Upper lobe of right lung (tissue), 1 donor: ENCODE measurements at regions not wholly inside any gene's neighbourhood (a gene's known extent, or its start where the extent isn't known, plus 50 kb on each side); places are given as distances from the start of the nearest gene placed in this dataset.

Experiments
- ATAC-seq: fragments of 200-7000 bp; cut with Tn5 transposase; one replicate; pipeline ENCODE4 v1.9.1; 2020; ENCODE audit warnings: mild to moderate bottlenecking, moderate library complexity
- DNase-seq: peaks from one replicate; pipeline ENCODE4 v3.0.0-alpha.2; 2020
- H3K27ac ChIP-seq: fragments of 200-600 bp; one replicate; pipeline ENCODE4 v1.8.0; 2022
- H3K27me3 ChIP-seq: fragments of 200-600 bp; one replicate; pipeline ENCODE4 v1.8.0; 2022; ENCODE audit warnings: mild to moderate bottlenecking
- H3K36me3 ChIP-seq: fragments of 200-600 bp; one replicate; pipeline ENCODE4 v1.8.0; 2022
- H3K4me1 ChIP-seq: fragments of 200-600 bp; one replicate; pipeline ENCODE4 v1.8.0; 2022
- H3K4me3 ChIP-seq: fragments of 200-600 bp; one replicate; pipeline ENCODE4 v1.8.0; 2022; ENCODE audit warnings: mild to moderate bottlenecking
- H3K9me3 ChIP-seq: fragments of 200-600 bp; one replicate; pipeline ENCODE4 v1.8.0; 2022
- intact Hi-C: fragments of 100-400 bp; cut with DNase I; formaldehyde crosslinking; loops from one replicate; pipeline ENCODE4 v1.11.0; 2022
- TF ChIP-seq, protein P1 (sequence below): fragments of 200-600 bp; IDR thresholded peaks from one replicate; pipeline ENCODE4 v1.8.0; 2022; ENCODE audit warnings: antibody characterized with exemption
- donor health status: DM: no; HTN: yes; CAD: no; lungs with severe emphysema.

GRCh38 chr4:126291886-126292285, 977.1 kb downstream of the FAT4 start:
- DNase-seq (no peak), ATAC-seq (no peak)
- no peaks in the 10 kb centered on the region for H3K9me3 ChIP-seq
- H3K4me1 ChIP-seq = no peaks in the 10 kb centered on the region
- no peaks in the 10 kb centered on the region for H3K27me3 ChIP-seq
- intact Hi-C loops = no loop called here
- TF ChIP-seq, protein P1, sequence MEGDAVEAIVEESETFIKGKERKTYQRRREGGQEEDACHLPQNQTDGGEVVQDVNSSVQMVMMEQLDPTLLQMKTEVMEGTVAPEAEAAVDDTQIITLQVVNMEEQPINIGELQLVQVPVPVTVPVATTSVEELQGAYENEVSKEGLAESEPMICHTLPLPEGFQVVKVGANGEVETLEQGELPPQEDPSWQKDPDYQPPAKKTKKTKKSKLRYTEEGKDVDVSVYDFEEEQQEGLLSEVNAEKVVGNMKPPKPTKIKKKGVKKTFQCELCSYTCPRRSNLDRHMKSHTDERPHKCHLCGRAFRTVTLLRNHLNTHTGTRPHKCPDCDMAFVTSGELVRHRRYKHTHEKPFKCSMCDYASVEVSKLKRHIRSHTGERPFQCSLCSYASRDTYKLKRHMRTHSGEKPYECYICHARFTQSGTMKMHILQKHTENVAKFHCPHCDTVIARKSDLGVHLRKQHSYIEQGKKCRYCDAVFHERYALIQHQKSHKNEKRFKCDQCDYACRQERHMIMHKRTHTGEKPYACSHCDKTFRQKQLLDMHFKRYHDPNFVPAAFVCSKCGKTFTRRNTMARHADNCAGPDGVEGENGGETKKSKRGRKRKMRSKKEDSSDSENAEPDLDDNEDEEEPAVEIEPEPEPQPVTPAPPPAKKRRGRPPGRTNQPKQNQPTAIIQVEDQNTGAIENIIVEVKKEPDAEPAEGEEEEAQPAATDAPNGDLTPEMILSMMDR = no peak
- H3K36me3 ChIP-seq = no peaks in the 10 kb centered on the region
- H3K27ac ChIP-seq = no peak overlapping the region
- no peak overlapping the region for H3K4me3 ChIP-seq

DNA sequence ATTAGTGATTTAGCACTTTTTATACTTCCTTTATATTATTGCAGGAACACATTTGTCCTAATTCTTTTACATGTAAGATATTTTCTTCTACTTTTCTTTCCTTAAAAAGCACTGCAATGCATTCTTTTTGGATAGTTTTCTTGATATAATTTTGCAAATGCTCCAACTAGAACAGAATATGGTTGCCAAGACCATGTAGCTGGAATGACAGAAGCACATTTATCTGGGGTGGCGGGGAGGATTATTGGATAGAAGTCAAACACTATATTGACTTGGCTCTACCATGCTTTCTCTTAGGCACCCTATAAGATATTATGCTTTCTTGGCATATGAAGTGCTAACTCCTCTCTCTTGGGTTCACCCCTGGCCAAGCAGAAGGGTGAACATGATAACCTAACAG, 983.5 kb downstream of the FAT4 start:
- H3K27ac ChIP-seq = no peak overlapping the region
- H3K9me3 ChIP-seq = no peaks in the 10 kb centered on the region
- no peak overlapping the region for H3K4me3 ChIP-seq
- H3K27me3 ChIP-seq = no peaks in the 10 kb centered on the region
- intact Hi-C loops = no loop called here
- DNase-seq (no peak), ATAC-seq (no peak)
- H3K4me1 ChIP-seq = no peaks in the 10 kb centered on the region
- TF ChIP-seq, protein P1 = no peak
- H3K36me3 ChIP-seq = no peaks in the 10 kb centered on the region

DNA sequence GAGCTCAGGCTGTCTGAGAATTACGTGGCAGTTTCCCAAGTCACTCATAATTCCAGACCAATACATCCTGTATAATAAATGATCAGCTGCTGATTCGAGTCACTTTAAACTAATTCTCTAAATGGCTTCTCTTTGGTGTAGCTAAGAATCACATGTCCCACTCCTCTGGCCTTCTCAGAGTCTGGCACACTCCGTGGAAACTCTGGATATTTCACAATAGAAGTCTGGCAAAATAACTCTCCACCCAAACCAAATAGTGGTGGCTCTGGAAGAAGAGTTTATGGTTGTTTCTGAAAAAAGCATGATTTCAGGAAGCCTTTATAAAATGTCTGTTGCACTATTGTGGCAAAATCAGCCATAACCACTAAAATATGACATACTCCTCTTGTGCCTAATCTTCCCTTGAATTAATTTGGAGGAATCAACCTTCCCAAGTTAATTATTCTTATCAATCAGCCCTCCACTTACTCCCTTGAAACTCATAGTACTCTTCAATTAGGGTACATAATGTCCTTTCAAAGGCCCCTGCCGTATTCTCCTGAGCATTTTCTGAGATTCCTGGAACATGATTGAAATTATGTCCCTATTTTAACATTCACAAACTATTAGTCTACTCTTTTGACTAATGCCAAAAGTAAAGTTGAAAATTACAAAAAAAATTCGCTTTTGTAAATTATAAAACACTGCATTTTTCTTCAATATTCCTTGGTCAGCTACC, 991.6 kb downstream of the FAT4 start:
- intact Hi-C loops = no loop called here
- Histone ChIP-seq H3K4me3 (no peak overlapping the region), H3K27me3 (no peaks in the 10 kb centered on the region), H3K36me3 (no peaks in the 10 kb centered on the region), H3K9me3 (no peaks in the 10 kb centered on the region), H3K4me1 (no peaks in the 10 kb centered on the region), H3K27ac (no peak overlapping the region)
- TF ChIP-seq, protein P1 = no peak
- DNase-seq (no peak), ATAC-seq (no peak)

DNA sequence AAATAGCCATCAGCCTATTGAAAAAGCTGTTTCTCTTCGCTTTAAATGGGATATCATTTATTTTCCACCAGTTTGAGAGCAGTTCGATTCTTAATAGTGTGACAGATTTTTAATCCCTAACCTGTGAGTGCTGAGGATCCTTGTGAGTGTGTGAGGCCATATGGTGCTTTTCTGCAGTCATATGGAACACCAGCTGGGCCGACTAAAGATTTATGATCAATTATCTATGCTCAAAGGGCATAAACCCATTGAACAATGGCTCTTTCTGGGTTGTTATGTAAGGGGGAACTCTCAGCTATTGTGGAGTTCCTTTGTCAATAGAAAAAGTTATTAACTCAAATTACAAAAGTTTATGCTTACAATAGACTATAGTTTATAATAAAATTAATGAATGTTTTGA, 1003.6 kb downstream of the FAT4 start:
- no peaks in the 10 kb centered on the region for H3K27me3 ChIP-seq
- no peak overlapping the region for H3K4me3 ChIP-seq
- no peaks in the 10 kb centered on the region for H3K36me3 ChIP-seq
- H3K27ac ChIP-seq = no peak overlapping the region
- no peaks in the 10 kb centered on the region for H3K9me3 ChIP-seq
- no peak for ATAC-seq
- intact Hi-C loops = no loop called here
- H3K4me1 ChIP-seq = no peaks in the 10 kb centered on the region
- no peak for DNase-seq
- TF ChIP-seq, protein P1 = no peak

GRCh38 chr4:126328914-126329313, 1014.2 kb downstream of the FAT4 start:
- no peaks in the 10 kb centered on the region for H3K4me1 ChIP-seq
- intact Hi-C loops = no loop called here
- no peak overlapping the region for H3K4me3 ChIP-seq
- TF ChIP-seq, protein P1 = no peak
- no peak overlapping the region for H3K27ac ChIP-seq
- no peak for ATAC-seq
- no peaks in the 10 kb centered on the region for H3K36me3 ChIP-seq
- no peak for DNase-seq
- no peaks in the 10 kb centered on the region for H3K9me3 ChIP-seq
- H3K27me3 ChIP-seq = no peaks in the 10 kb centered on the region

DNA sequence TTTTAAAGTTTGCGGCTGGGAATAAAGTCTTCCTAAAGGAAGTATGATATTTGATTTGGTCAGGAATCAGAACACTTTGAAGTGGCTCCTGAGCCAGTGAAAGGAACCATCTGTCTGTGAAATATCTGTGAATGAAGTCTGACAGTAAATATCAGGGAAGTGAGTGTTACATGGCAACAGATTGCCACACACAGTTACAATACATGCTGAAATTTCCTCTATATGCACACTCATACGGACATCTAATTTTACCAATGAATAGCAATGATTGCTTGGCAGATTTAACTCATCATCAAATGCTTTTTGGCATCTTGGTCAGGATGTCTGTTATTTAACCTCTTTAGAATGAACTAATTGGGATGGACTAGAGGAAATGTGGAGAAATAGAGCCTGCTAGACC, 1023.8 kb downstream of the FAT4 start:
- no peak overlapping the region for H3K27ac ChIP-seq
- H3K4me1 ChIP-seq = no peaks in the 10 kb centered on the region
- TF ChIP-seq, protein P1 = no peak
- H3K9me3 ChIP-seq = no peaks in the 10 kb centered on the region
- no peaks in the 10 kb centered on the region for H3K27me3 ChIP-seq
- H3K4me3 ChIP-seq = no peak overlapping the region
- ATAC-seq (no peak), DNase-seq (no peak)
- intact Hi-C loops = no loop called here
- no peaks in the 10 kb centered on the region for H3K36me3 ChIP-seq
